Body of pancreas (tissue), 4 donors: ENCODE measurements at regions not wholly inside any gene's neighbourhood (a gene's known extent, or its start where the extent isn't known, plus 50 kb on each side); places are given as distances from the start of the nearest gene placed in this dataset.

Experiments
- ATAC-seq: fragments of 150-250 bp; one replicate; pipeline ENCODE4 v1.9.1; 2016
- DNase-seq, 4 donors: peaks; one replicate each; pipeline ENCODE4 v3.0.0-alpha.2; 2019
- H3K27ac ChIP-seq, 4 donors: fragments of 200-600 bp; sonication (generic); 1 replicate in 3 of 4; 2 replicates in 1 of 4; pipeline versions ENCODE4 v1.5.1 to v1.6.1; 2016 to 2019; ENCODE audit warnings: mild to moderate bottlenecking in 1 of 4, mixed read lengths in 1 of 4, moderate library complexity in 1 of 4
- H3K27me3 ChIP-seq, 2 donors: fragments of 200-600 bp; sonication (generic); one replicate each; pipeline ENCODE4 v1.6.0; 2016; ENCODE audit warnings: mild to moderate bottlenecking in 1 of 2
- H3K36me3 ChIP-seq, 2 donors: fragments of 200-600 bp; sonication (generic); replicated peaks in 1 of 2; 2 replicates each; pipeline ENCODE4 v1.5.1; 2016; ENCODE audit warnings: low read depth in 2 of 2; ENCODE audit not compliant: insufficient read depth in 1 of 2
- H3K4me1 ChIP-seq: fragments of 200-600 bp; sonication (generic); one replicate; pipeline ENCODE4 v1.6.0; 2016
- H3K4me3 ChIP-seq, 2 donors: fragments of 200-600 bp; sonication (generic); 1 replicate in 1 of 2; 2 replicates in 1 of 2; pipeline ENCODE4 v1.5.1; 2016 to 2019
- H3K9me3 ChIP-seq, 3 donors: fragments of 200-600 bp; sonication (generic); 1 replicate in 2 of 3; 2 replicates in 1 of 3; pipeline ENCODE4 v1.5.1; 2016
- POLR2A ChIP-seq, 3 donors: fragments of 450-650 bp; IDR thresholded peaks; one replicate each; pipeline ENCODE4 v1.6.1; 2016; ENCODE audit warnings: antibody characterized with exemption in 3 of 3, mild to moderate bottlenecking in 2 of 3
- WGBS, 2 donors: methylation state at CpG; one replicate each; pipeline ENCODE4 v1.1.5; 2017; 5-methylcytosine and 5-hydroxymethylcytosine counted together
- intact Hi-C: fragments of 100-400 bp; cut with DNase I; formaldehyde crosslinking; loops from one replicate; pipeline ENCODE4 v1.15.1; 2023
- TF ChIP-seq, protein P1 (sequence below), 7 experiments: fragments of 450-650 bp in 4 of 7; fragments of 200-600 bp in 3 of 7; sonication (generic) in 3 of 7; IDR thresholded peaks; one replicate each; pipeline ENCODE4 v1.5.1; 2016 to 2019; ENCODE audit warnings: antibody characterized with exemption in 7 of 7

DNA sequence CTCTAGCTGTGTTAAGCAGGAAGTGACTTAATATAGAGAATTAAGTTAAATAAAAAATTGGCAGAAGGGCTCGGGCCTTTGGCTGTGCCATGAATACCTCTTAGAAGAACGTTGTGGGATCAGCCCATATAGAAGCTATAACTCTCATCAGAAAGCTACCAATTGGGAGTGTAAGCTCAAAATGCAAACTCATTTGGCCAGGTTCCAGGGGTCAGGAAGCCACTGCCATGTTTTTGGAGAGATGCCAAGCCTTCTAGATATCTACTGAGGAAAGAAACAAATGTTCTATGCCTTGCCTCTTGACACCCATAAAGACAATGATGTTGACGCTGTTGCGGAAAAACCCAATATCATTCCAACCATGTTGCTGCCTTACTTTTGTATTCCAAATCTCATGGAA, 475.2 kb upstream of the TGFBR2 start:
- no peak overlapping the region for H3K4me3 ChIP-seq
- no peaks in the 10 kb centered on the region for H3K27me3 ChIP-seq
- H3K36me3 ChIP-seq: no peaks in the 10 kb centered on the region
- intact Hi-C loops: no loop called here
- TF ChIP-seq, protein P1, sequence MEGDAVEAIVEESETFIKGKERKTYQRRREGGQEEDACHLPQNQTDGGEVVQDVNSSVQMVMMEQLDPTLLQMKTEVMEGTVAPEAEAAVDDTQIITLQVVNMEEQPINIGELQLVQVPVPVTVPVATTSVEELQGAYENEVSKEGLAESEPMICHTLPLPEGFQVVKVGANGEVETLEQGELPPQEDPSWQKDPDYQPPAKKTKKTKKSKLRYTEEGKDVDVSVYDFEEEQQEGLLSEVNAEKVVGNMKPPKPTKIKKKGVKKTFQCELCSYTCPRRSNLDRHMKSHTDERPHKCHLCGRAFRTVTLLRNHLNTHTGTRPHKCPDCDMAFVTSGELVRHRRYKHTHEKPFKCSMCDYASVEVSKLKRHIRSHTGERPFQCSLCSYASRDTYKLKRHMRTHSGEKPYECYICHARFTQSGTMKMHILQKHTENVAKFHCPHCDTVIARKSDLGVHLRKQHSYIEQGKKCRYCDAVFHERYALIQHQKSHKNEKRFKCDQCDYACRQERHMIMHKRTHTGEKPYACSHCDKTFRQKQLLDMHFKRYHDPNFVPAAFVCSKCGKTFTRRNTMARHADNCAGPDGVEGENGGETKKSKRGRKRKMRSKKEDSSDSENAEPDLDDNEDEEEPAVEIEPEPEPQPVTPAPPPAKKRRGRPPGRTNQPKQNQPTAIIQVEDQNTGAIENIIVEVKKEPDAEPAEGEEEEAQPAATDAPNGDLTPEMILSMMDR (IDR thresholded peaks at IDR 0.05): no peak
- no peak for TF ChIP-seq POLR2A (IDR thresholded peaks at IDR 0.05)
- ATAC-seq: no peak
- no peaks in the 10 kb centered on the region for H3K4me1 ChIP-seq
- no peak overlapping the region for H3K27ac ChIP-seq
- DNase-seq: no peak
- 79 to 91% methylated on average over 4 of the region's 4 CpGs for WGBS, 2 donors
- no peaks in the 10 kb centered on the region for H3K9me3 ChIP-seq

DNA sequence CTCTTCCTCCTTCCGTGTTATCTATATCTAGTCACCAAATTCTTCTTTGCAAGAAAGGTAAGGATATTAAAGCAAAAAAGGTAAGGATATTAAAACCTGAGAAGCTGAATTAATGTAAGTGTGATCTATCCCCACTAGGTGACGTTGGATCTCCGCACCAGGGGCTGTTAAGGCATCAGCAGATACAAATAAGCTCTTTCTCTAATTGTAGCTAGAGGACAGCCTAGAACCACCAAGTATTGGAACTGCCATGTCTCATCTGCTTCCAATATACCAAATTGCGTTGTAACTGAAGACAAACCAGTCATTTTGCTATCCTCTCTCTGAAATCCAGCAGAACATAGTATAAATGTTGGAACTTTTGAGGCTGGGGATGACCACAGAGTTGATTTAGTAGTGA, 471.2 kb upstream of the TGFBR2 start:
- H3K9me3 ChIP-seq: no peaks in the 10 kb centered on the region
- H3K4me1 ChIP-seq: no peaks in the 10 kb centered on the region
- ATAC-seq (no peak), DNase-seq (no peak)
- 72 to 77% methylated on average over 4 of the region's 4 CpGs for WGBS, 2 donors
- no peaks in the 10 kb centered on the region for H3K36me3 ChIP-seq
- TF ChIP-seq, protein P1 (IDR thresholded peaks at IDR 0.05): no peak
- TF ChIP-seq POLR2A (IDR thresholded peaks at IDR 0.05): no peak
- no peak overlapping the region for H3K4me3 ChIP-seq
- intact Hi-C loops: no loop called here
- no peaks in the 10 kb centered on the region for H3K27me3 ChIP-seq
- no peak overlapping the region for H3K27ac ChIP-seq

DNA sequence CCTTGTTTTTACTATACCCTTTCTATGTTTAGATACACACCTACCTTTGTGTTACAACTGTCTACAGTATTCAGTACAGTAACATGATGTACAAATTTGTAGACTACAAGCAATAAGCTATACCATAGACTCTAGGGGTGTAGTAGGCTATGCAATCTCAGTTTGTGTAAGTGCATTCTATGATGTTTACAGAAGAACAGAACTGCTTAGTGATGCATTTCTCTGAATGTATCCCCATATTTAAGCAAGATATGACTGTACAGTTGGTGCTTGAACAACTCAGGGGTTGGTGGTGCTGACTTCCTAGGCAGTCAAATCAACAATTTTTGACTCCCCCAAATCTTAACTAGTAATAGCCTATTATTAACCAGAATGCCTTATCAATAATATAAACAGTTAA, 467.1 kb upstream of the TGFBR2 start:
- ATAC-seq (no peak), DNase-seq (no peak)
- Histone ChIP-seq H3K4me3 (no peak overlapping the region), H3K27me3 (no peaks in the 10 kb centered on the region), H3K4me1 (no peaks in the 10 kb centered on the region), H3K9me3 (no peaks in the 10 kb centered on the region), H3K36me3 (no peaks in the 10 kb centered on the region), H3K27ac (no peak overlapping the region)
- intact Hi-C loops: no loop called here
- TF ChIP-seq, protein P1 (IDR thresholded peaks at IDR 0.05): no peak
- no peak for TF ChIP-seq POLR2A (IDR thresholded peaks at IDR 0.05)

DNA sequence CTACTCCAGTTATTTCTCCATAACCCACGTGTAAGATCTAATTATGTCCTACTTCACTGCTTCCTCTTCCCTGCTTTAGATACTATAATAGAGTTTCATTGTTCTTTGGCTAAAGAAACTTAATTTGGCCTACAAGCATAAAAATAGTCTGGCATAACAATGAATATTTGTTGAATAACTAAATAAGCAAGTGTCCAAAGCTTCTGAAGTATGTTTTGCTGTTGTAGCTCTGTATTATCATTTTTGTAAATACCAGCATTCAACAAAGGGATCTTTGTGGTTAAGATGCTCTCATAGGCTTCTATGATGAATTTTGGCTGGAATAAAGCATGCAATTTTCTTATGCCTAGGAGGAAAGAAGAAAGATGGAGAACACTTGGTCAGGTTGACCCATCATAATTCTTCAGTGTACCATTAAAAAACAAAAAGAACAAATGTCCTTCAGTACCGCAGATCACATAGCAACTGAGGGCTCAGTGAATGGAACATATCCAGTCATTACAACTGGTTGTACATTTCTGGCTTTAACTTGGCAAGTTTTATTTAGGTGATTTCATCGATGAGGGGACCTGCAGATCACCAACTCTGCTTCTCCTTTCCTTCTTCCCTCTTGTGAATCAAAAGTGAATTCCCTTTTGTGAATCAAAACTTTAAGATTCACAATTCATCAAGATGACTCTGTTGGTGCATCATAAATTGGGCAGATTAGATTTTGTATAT, 465.9 kb upstream of the TGFBR2 start:
- intact Hi-C loops: no loop called here
- H3K36me3 ChIP-seq: no peaks in the 10 kb centered on the region
- no peak overlapping the region for H3K4me3 ChIP-seq
- 77 to 80% methylated on average over 3 of the region's 3 CpGs for WGBS, 2 donors
- TF ChIP-seq POLR2A (IDR thresholded peaks at IDR 0.05): no peak
- TF ChIP-seq, protein P1 (IDR thresholded peaks at IDR 0.05): no peak
- ATAC-seq: no peak
- H3K4me1 ChIP-seq: no peaks in the 10 kb centered on the region
- H3K27ac ChIP-seq: no peak overlapping the region
- no peaks in the 10 kb centered on the region for H3K9me3 ChIP-seq
- H3K27me3 ChIP-seq: no peaks in the 10 kb centered on the region
- no peak for DNase-seq

DNA sequence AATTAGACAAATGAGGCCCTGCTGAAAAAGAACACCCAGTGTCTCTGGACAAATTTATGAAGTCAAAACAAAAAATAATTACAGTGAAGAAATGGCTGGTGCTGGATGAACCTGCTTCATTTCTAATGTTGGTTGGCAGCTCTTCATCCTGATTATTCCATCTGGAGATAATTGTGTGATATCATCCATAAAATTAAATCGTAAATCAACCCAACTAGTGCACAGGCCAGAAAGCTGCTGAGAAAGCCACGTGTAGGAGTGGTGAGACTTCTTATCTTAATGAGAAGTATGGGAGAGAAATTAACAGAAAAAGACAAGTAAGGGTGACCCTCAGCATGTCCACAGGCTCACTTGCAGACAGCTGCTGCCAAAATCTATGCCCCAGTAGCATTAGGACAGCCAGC, 465.2 kb upstream of the TGFBR2 start:
- H3K27me3 ChIP-seq: no peaks in the 10 kb centered on the region
- intact Hi-C loops: no loop called here
- H3K36me3 ChIP-seq: no peaks in the 10 kb centered on the region
- no peaks in the 10 kb centered on the region for H3K9me3 ChIP-seq
- 41 to 58% methylated on average over 2 of the region's 2 CpGs for WGBS, 2 donors
- no peak for TF ChIP-seq POLR2A (IDR thresholded peaks at IDR 0.05)
- TF ChIP-seq, protein P1 (IDR thresholded peaks at IDR 0.05): no peak
- no peak overlapping the region for H3K4me3 ChIP-seq
- H3K4me1 ChIP-seq: no peaks in the 10 kb centered on the region
- H3K27ac ChIP-seq: no peak overlapping the region
- ATAC-seq (no peak), DNase-seq (no peak)
